NB4 (cell line): ENCODE measurements at regions not wholly inside any gene's neighbourhood (a gene's known extent, or its start where the extent isn't known, plus 50 kb on each side); places are given as distances from the start of the nearest gene placed in this dataset.

ENCODE experiments used
- CTCF ChIP-seq: IDR thresholded peaks from one replicate; pipeline ENCODE4 v1.5.1; 2012; ENCODE audit warnings: low read depth, low read length
- MYC ChIP-seq: IDR thresholded peaks from 2 replicates; pipeline ENCODE4 v1.6.1; 2011; ENCODE audit warnings: low read depth, low read length

GRCh38 chr9:78592811-78593210, 295.9 kb downstream of the PSAT1 start:
- TF ChIP-seq CTCF: no peak
- TF ChIP-seq MYC: no peak
